Fibroblast of skin of right biceps (primary cell): ENCODE measurements at regions not wholly inside any gene's neighbourhood (a gene's known extent, or its start where the extent isn't known, plus 50 kb on each side); places are given as distances from the start of the nearest gene placed in this dataset.
A peak's percentile ranks its signal among the peaks of the same experiment; 100 is the strongest.
"Not testable (repeated sequence)": the region's sequence is repeated elsewhere in the genome, so short reads cannot be mapped to it uniquely, and the experiment has no call there.

ENCODE experiments used
- DNase-seq: peaks from one replicate; pipeline ENCODE4 v3.0.0-alpha.2; 2013

- DNase-seq, result not testable (repeated sequence)
These were observed 719.0 kb downstream of the TLE1 start for GRCh38 chr9:80970377-80970776.

- peak; percentile 76 for DNase-seq
These were observed 720.7 kb downstream of the TLE1 start for GRCh38 chr9:80968611-80969010.

GRCh38 chr9:80964914-80965313, 724.4 kb downstream of the TLE1 start:
- no peak for DNase-seq

GRCh38 chr9:80964374-80964773, 725.0 kb downstream of the TLE1 start:
- no peak for DNase-seq

DNA sequence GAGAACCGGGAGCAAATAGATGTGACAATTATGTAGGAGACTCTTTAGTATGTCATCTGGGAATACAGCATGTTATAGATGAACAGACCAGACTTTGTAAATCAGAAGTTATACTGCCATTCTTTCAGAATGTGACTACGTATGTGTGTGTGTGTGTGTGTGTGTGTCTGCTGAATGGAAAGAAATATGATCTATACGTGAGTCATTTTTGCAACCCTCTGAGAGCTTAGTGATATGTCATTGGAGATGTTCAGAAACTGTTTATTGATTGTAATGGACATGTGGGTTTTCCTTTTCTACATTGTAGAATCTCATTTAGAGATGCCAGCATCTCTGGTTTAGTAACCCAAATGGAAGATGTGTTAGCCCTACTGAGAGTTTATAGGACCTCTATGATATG, 731.5 kb downstream of the TLE1 start:
- DNase-seq, result peak; percentile 57

DNA sequence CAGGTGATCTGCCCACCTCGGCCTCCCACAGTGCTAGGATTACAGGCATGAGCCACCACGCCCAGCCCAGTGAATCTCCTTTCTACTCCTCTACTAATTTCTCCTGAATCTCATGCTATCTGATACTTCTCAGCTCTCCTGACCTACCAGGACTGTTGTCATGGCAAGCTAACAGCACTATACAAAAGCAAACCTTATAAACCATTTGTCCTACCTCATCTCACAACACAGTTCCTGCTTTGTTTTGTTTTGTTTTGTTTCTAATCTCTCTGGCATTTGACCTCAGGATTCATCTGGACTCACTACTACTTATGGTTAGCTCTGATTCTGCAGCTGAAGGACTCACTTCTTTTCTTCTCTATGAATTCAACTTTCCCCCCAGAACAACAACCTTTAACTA, 734.8 kb downstream of the TLE1 start:
- no peak for DNase-seq

GRCh38 chr9:80952363-80952922, 736.9 kb downstream of the TLE1 start:
- no peak for DNase-seq

DNA sequence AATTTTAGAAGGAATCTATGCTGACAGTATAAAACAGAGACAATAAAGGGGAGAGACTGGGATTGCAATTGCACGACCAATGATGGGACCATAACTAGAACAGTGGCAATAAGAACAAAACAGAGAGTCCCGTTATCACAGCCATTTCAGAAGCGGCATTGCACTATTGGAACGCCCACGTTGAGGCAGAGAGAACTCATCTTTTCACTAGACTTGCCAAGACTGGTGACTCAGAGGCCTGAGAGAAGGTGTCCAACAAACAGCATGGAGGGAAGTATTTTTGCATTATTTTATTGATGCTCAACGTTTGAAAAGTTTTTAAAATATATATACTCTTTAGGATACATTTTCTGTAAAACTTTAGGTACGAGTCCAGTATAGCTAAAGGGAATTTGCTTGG, 737.7 kb downstream of the TLE1 start:
- peak; percentile 25 for DNase-seq

GRCh38 chr9:80948876-80949275, 740.5 kb downstream of the TLE1 start:
- peak; percentile 9 for DNase-seq

DNA sequence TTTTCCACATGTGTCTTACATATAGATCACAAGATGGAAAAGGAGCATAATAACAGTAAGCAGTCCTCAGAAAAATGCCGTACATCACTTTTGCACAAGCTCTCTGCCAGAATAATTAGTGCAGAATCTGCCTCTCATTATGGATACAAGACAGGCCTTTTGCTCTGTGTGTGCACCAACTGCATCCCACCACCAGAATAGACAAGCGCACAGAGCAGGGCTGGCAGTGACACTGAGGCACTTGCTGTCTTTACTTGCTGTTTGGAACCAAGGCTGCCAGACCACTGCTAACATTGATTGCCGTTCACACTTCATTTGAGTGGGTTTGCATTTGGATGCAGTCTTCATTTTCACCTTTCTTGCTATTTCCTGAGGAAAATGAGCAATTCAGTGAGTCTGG, 741.3 kb downstream of the TLE1 start:
- no peak for DNase-seq

- DNase-seq, result peak; percentile 31
These were observed 742.7 kb downstream of the TLE1 start for GRCh38 chr9:80946496-80947170.

GRCh38 chr9:80945436-80945835, 743.9 kb downstream of the TLE1 start:
- no peak for DNase-seq

- DNase-seq, result peak; percentile 46
These were observed 751.7 kb downstream of the TLE1 start for GRCh38 chr9:80937645-80938044.

DNA sequence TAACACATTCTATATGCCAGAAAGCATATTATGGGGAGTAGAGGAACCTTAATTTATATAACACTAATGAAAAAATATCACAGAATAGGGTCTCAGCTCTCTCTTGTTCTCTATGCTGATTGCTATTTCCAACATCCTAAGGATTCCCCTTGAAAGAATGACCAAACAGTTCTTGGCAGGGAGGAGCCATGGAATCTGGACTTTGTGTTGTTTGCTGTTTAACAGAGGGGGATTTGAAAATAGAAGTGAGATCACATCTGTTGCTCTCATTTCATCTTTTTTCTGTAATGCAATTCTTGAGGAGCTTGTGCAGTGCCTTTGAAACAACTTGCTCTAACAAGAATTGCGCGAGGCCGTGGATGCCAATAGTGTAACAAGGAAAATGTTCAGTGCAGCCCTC, 755.3 kb downstream of the TLE1 start:
- DNase-seq, result no peak

DNA sequence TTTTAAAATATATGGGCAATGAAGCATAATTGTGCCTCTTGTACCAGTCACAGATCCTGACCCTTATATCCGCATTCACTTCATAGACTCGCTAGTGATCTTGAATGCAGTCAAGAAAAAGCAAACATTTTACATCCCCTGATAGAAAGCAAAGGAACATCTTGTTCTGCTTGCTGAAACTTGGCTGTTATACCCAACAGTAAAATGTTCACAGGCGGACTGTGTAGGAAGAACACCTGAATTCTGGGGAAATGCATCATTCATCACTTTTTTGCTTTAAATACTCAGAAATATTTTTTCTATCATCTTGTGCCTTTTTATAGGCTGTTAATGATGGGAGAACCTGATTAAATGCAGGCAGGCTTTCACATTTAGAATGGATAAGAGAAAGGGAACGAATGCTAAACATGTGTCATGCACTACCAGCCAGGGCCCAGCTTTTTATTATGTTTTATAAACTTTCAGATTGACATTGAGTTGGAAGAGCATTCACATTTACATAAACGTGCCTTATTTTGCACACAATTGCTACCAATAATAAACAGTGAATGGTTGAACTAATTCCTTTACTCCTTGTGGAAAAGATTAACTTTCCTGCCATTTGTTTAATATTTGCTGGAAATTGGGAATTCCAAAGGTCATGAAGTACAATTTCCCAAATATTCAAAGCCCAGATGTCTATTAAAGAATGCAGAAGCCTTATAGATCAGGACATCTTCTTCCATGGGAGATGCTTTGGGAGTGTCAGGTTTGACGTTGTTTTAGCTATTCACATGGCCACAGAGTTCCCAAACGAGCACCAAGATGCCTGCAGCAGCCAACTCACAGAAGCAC, 756.2 kb downstream of the TLE1 start:
- DNase-seq, result no peak

- DNase-seq, result no peak
These were observed 757.2 kb downstream of the TLE1 start for GRCh38 chr9:80932181-80932580.

DNA sequence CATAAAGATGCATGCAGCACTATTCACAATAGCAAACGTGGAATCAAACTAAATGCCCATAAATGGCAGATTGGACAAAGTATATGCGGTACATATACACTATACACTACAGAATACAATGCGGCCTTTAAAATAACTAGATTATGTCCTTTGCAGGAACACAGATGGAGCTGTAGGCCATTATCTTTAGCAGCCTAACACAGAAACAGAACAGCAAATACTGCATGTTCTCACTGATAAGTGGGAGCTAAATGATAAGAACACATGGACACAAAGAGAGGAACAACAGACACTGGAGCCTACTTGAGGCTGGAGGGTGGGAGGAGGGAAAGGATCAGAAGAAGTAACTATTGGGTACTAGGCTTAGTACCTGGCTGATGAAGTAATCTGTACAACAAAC, 758.2 kb downstream of the TLE1 start:
- DNase-seq, result no peak

GRCh38 chr9:80928697-80929096, 760.6 kb downstream of the TLE1 start:
- DNase-seq, result no peak

DNA sequence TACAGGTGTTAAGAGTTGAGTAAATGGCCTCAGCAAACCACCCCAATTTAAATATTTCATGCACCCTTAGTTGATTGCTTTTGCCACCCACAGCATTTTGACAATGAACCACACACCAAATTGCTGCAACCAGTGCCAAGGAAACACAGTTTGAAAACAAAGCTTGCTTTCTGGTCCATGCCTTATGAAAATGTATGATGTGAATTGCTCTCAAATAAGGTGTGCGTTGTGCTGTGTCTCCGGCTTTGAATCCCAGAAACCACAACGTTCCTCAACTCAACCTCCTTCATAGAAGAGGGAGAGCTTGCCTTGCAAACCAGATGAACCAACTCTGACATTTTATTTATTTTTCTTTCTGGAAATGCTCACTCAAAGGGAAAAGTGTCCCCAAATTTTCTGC, 762.7 kb downstream of the TLE1 start:
- DNase-seq, result no peak

GRCh38 chr9:80922544-80922943, 766.8 kb downstream of the TLE1 start:
- no peak for DNase-seq

DNA sequence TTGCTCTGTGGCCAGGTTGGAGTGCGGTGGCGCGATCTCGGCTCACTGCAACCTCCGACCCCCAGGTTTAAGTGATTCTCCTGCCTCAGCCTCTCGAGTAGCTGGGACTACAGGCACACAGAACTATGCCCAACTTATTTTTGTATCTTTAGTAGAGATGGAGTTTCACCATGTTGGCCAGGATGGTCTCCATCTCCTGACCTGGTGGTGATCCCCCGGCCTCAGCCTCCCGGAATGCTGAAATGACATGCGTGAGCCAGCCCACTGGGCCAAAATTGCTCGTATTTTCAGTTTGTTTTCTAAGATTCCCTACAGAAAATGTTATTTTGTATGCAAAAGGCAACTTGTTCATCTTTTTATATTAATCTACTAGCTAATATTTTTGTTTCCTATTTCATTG, 782.6 kb downstream of the TLE1 start:
- no peak for DNase-seq

GRCh38 chr9:80899208-80899607, 790.1 kb downstream of the TLE1 start:
- DNase-seq, result peak; percentile 78

GRCh38 chr9:80893190-80893589, 796.2 kb downstream of the TLE1 start:
- DNase-seq, result no peak

GRCh38 chr9:80892703-80893102, 796.6 kb downstream of the TLE1 start:
- DNase-seq, result peak; percentile 29
